Medulla oblongata (tissue), 1 donor: ENCODE measurements at regions not wholly inside any gene's neighbourhood (a gene's known extent, or its start where the extent isn't known, plus 50 kb on each side); places are given as distances from the start of the nearest gene placed in this dataset.

ENCODE experiments used
- DNase-seq: peaks from one replicate; pipeline ENCODE4 v3.0.0-alpha.2; 2015; ENCODE audit errors: extremely low spot score

DNA sequence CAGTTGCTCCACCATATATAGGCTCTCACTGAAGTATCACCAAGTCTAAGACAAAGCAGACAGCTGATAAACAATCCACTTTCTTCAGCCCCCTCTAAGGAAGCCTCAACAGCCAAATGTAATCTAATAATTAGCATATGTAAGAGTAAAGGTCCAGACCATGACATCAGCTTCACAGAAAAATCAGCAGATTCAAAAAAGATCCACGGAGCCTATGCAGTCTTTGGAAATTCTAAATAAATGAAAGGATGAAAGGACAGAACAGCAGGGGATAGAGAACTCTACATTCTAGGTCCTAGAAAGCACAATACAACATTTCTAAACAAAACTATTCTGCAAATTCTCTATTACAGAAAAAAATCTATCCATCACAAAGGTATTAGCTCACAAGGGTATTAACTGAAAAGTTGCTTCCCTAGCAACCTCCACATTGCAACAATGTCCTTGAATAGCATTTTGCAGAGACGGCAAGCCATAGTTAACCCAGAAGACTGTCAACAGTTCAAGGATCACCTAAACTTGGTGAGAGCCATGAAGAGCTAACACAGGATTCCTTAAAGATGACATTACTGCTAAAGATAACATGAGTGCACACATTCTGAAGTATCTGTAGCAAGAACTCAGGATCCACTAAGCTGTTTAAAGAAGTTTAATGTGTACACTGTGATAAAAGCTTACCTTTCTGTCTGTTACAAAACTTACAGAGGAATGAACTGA, 74.3 kb downstream of the SIPA1L2 start:
- no peak for DNase-seq

DNA sequence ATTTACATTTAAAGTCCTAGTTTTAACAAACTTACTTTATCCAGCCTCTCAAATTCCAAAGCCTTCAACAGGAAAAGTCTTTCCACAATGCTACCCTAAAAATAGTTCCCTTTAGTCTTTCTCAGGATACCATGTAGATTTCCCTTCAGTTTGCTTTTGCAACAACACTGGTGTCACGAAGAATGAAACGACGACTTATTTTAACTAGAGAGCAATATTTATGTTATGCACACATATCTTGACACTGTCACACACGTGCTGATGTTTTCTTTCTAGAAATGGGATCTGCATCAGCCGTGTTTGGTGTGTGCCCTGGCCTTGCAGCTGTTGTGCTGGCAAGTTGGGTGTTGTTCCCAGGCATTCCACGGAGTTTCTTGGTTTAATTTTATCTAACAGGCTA, 75.5 kb downstream of the SIPA1L2 start:
- no peak for DNase-seq

DNA sequence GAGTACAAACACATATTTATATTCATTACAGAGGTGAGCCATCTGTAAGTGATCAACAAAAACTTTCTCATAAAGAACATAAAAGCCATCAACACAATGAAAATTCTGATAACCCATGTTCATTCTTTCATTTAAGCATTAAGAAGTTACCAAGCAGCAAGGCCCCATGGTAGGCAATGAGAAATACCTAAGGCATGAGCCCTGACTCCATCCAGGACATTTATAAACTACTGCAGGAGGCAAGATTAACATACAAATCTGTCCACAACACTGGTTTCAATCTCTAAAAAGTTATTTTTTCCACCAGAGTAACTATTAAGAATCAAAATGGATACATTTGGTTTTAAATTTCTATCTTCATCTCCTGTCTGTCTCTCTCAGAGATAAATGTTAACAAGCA, 76.1 kb downstream of the SIPA1L2 start:
- DNase-seq, result no peak

DNA sequence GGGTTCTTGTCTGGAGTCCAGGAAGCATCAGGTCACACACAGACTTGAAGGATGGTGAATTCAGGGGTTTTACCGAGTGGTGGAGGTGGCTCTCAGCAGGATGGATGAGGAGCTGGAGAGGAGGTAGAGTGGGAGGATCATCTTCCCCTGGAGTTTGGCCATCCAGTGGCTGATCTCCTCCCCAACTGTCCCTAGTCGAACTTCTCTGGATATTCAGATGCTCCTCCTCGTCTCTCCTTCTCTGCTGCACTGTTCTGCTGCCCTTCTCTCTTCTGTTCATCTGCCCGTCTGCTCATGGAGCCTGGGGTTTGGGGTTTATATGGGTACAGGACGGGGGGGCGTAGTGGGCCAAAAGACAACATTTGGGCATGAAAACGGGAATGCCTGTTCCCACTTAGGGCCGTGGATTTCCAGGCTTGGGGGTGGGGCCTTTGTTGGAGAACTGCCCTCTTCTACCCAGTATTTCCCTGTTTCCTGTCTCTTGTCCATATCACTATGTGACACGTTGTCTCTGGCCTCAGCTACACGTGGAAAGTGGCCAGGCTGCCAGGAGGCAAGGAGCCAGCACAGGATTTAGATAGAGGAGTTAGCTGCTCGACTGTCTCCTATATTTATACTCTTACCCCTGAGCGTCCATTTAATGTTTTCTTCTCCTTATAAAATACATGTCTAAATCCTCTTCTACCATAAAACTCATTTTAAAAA, 76.7 kb downstream of the SIPA1L2 start:
- no peak for DNase-seq

DNA sequence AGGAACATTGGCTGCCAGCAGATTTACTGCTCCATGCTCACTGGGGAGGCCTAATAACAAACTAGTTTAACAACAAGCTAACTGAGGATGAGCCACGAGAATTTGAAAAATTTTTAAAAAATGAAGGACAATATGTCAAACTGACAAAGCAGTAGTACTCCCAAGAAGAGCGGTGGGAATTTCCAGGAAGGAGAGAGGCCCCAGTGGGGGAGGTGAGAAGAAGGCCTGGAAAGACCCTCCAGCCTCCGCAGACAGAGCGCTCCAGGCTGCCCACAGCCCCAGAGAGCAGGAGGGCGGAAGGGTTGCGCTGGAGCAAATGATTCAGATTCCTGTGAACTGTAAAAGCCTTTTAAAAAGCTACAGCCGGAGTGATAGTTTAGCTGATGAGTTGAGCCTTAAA, 78.5 kb downstream of the SIPA1L2 start:
- no peak for DNase-seq

DNA sequence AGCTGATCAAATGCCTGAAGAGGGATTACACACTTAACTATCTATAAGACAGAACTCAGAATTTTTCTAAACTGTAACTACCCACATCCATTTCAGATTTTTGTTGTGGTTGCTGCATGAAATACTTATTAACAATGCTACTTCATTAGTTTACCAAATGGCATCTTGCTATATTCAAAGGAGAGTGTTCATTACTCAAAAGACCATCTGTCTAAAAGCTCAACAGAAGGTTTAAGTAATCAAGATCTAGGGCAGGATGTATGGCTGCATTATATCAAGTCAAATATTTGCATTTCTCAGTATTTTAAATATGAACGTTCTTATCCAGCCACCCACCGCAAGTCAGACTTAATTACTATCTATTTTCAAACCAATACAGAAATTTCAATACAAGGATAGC, 79.9 kb downstream of the SIPA1L2 start:
- no peak for DNase-seq

DNA sequence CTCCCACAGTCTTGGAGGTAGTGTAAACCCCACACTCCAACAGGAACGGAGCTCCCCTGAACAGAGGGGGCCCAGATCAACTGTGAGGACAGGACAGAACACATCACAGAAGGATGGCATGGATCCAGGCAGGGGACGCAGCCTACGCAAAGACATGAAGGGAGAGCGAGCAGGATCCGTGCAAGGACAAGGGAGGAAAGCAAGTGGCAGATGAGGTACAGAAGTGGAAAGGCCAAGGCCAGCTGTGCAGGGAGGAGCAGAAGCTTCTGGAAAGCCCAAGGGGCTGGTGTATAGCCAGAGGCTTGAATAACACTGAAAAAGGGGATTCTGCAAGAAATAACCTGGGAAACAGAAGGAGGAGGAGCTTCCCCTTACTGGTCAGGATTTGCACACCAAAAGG, 81.2 kb downstream of the SIPA1L2 start:
- DNase-seq, result no peak

DNA sequence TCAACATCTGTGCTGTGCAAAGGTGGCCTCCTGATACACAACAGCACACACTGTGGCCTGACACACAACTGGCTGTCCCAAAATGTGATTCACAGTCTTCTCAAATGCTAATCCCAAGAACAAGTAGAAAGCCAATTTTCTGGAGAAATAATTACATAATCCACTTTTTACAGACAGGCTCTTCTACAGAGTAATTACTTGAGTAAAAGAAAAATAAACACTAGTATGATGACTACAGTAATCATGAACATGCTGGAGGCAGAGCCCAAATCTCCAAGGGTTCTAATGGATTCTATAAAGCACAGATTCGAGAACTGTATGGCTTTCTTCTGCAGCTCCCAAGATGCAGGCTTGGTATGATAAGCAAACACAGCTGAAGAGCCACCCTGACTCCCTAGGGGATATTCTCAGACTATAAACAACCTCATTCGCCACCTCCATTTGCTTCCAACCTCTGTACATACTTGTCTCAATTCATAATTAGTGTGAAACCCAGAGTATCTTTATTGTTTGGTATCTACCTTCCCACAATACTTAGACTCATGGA, 81.9 kb downstream of the SIPA1L2 start:
- DNase-seq, result no peak

DNA sequence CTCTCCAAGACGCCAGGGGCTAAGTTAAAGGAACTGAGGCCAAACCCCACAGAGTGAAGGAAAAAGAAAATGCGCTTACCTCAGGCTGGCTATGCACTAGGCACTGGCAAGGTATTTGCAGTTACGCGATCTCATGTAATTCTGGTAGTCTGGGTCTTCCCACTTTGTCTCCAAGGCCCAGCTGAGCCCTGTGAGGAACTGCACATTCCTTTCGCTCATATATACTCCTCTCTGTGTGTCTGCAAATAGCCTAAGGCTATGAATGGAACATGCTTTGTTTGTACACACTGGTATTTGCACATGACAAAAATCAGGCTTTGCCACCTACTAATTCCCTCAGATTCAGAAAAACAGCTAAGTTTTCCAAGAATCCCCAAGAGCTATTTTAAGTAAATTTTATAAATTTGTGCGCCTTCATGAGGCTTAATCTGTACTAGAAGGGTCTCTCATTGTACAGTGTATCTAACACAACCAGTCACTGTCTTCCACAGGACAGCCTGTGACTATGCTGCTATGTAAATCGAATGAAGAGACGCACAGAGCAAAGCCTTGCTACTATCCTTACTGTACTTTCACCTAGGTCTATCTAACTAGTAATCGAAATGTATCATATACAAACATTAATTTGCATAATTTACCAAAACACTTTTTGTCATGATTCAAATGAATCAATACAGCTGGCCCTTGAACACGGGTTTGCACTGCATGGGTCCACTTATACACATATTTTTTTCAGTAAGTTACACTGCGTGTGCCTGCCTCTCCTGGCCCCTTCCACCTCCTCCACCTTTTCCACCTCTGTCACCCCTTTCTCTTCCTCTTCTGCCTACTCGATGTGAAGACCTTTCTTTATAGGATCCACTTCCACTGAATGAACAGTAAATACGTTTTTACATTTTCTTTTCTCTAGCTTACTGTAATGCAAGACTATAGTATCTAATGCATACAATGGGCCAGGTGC, 87.0 kb downstream of the SIPA1L2 start:
- DNase-seq, result no peak

DNA sequence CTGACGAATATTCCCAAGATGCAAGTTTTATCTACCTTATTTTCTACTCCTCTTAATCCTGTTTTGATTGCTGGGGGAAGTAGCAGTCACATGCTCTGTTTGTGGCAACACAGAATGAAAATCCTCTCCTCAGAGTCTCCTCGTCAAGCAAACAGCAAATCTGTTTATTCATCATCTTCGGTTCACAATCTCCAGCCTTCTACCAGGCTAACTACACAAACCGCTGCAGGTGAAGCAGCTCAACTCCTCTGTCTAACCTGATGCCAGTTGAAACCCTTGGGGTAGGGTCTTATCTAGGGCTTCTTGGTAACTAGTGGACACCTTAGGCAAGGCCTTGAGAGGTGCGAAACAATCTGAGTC, 91.0 kb downstream of the SIPA1L2 start:
- DNase-seq, result peak; percentile 25

DNA sequence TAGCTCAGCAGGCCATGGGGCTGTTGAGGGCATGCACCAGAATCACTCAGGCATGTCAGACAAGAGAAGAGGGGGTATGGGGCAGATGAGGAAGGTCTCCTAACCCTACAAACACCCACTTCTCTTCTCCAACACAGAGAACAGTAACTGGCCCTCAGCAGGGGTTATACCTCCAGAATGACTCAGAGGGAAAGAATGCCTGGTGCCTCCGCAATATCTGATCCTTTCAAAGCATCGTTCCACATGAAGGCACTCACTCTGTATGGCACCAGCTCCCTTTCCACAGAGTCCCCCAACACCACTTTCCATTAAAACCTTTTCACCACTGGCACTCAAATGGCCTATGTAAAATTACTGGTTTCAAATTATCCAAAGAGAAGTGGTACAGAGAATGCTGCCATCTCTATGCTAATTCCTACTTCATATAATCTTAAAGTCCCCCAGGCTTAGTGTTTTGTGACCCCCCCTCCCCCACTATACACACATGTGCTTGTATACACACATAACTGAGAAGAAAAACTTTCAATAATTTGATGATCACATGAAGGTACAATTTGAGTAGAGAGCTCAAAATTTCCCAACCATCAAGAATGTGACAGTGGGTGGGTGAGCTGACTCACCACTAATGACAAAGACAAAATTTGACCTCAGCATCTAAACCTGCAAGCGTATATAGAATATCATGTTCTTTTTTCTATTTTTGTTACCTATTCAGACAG, 91.5 kb downstream of the SIPA1L2 start:
- no peak for DNase-seq

DNA sequence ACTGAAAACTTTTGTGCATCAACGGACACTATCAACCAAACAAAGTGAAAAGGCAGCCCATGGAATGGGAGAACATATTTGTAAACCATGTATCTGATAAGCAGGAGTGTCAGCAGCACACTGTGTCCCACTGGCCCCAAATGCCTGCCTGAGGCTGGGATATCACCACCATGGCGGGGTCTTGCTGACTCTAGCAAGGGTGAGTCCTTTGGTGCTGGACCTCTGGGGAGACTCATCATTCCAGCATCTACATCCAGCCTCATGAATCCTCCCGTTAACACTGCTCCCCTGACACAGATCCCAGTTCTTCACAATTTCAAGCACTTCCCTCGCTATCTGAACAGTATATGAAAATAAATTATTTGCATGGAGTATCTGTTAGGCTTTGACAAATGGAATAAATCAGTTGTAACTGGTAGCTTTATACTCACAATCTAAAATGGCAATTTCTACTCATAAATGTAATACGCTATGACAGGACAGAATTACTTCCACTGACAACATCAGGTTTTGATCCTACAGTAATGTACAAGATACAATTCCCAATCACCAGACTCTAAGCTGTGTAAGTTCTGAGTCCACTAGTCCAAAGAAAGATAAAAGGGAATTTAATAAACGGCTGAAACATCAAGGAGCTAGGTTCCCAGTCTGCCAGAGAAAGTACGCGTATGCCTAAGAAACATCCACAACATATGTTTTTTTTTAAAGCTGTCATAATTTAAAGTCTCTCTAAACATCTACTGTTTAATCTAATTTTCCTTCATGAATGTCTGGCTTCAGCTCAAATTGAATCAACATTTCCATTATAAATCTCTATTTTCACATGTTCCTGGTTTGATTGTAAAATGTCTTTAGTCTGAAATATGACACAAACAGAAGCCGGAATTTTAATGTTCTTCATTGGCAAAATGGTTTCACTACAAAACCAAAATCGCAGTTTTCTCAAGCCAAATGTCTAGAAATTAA, 95.1 kb downstream of the SIPA1L2 start:
- DNase-seq, result no peak

DNA sequence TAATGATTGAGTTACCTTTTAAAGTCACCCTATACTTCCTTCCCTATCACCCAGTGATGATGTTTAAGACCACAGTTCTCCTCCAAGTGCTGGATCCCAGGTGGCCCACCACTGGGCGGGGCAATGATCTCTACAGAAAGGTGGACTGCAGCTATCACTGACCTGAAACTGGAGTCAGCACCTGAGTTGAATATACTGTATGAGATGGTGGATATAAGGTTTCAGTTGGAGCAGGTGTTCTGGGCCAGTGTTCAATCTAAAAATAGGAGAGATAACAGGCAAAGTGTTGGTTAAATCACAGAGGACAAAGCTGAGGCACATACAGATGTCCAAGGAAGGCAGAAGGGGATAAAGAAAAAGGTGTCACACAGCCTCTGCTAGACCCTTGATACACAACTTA, 96.6 kb downstream of the SIPA1L2 start:
- no peak for DNase-seq

DNA sequence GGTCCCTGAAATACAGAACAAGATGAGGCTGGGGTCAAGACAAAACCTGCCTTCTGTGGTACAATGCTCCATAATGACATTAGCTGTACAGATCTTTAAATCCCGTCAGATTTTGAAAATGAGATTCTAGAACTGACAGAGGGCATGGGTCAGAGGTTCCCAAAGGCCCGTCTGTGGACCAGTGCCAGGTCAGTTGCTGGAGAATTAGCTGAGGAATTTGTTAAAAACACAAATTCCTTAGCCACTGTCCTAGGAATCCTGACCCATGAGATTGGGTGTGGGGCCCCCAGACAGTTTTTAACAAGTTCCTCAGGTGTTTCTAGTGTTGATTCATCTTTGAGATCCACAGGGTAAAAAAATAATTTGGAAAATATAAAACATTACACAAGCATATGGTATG, 97.0 kb downstream of the SIPA1L2 start:
- no peak for DNase-seq

DNA sequence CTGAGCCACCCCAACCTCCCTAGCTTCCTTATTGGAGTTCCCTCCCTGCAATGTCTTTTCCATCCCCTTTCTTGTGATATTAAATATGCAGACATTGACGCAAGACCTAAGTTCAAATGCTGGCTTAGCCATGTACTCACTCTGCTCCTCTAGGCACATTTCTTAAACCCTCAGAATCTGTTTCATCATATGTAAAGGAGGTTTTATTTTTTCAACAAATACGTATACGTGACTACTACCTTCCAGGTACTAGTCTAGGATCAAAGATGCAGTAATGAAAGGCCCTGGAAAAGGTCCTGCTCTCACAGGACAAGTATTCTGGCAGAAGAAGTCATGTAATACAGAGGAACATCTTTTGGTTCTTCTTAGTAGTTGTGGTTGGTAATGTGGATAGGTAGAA, 98.6 kb downstream of the SIPA1L2 start:
- no peak for DNase-seq

DNA sequence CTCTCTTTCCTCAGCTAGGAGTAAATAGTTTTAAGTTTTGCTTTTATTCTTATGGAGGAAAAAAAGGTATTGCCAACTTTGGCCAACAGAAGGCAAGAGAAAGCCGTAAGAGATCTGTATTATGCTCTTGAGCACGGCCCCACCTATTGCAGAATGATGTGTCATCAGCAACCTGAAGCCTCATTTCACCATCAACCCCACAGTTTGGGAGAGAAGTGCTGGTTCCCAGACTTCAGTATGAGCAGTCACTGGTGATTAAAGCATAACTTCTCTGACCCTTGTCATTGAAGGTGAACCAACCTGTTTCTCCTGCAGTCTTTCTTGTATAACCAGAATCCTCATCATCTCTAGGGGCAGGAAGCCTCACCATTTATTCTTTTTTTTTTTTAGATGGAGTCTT, 100.2 kb downstream of the SIPA1L2 start:
- no peak for DNase-seq

DNA sequence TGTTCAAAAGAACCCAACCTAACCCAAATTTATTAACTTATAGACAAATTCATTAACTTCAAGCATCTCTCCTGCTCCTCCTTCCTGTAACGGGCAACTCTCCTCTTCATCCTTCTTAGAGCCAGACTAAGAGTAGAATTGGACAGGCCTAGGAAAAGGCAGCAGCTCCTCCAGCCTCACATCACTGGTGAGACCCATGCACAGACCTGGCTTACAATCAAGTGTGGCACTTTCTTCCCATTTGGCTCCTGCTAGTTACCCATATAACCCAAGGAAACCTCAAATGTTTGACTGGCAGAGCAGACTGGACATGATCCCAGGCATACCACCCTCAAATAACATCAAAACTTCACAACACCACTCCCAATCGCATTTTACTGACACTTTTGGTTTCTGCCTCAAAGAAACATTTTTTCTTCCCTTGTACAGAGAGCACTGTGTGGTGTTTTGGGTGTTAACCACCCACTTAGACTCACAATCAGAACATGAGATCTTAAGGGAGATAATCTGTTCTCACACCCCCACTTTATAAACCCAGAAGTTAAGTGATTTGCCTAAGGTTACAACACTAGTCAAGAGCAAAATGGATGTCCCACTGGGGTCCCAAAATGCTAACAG, 101.4 kb downstream of the SIPA1L2 start:
- DNase-seq, result no peak

DNA sequence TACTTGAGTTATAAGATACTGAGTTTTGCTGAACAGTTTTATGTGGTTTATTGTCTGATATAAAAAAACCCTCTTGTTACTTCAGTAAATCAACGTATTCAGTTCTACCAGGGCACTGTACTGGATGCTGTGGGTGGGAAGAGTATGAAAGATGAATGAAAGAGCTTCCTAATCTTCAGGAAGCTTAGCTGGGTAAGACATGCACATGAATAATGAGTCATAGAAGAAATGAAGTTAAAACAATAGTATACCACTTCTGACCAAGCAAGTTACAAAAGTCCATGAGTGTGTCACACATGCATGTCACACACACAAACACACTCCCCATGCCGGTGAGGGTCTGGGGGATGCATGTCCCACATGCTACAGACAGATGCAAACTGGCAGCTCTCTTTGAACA, 105.9 kb downstream of the SIPA1L2 start:
- DNase-seq, result no peak

DNA sequence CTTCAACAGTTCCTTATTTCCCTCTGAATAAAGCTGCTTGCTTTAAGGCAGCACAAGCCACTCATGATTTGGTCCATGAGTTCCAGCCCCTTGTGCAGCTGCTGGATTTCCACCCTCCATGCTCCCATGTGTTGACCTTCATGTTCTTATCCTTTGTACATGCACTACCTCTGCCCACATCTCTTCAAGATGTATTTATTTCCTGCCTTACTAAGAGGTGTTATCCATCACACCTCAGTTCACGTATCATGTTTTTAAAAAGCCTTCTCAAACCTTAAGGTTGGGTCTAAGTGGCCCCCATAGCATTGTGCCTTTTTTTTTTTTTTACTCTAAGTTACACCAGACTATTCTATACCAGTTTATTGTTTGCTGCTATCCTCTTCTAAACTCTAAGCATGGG, 107.7 kb downstream of the SIPA1L2 start:
- DNase-seq, result no peak

DNA sequence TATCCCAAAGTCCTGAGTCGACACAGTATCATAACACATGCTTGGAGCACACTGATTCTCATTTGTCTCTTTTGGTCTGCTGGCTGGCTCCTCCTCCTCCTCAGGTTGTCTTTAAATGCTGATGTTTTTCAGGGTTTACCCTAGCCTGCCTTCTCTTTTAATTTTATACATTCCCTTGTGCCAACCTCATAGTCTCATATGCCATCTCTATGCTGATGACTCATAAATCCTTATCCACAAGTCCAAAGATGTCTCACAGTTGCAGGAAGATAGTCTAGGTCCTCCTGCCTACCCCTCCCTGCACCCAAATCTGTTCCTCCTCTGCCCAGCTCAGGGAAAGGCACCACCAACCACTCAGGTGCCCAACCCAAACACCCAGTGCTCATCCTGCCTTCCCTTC, 108.3 kb downstream of the SIPA1L2 start:
- DNase-seq, result no peak
